DMS114 treated with DMSO at 0.1 percent for 48 hours (cell line): ENCODE measurements at regions not wholly inside any gene's neighbourhood (a gene's known extent, or its start where the extent isn't known, plus 50 kb on each side); places are given as distances from the start of the nearest gene placed in this dataset.
"Not testable (repeated sequence)": the region's sequence is repeated elsewhere in the genome, so short reads cannot be mapped to it uniquely, and the experiment has no call there.

ENCODE experiments used
- DNase-seq: peaks from one replicate; lab custom pipeline; 2025; ENCODE audit not compliant: unreplicated experiment; lab: John Stamatoyannopoulos, UW

DNA sequence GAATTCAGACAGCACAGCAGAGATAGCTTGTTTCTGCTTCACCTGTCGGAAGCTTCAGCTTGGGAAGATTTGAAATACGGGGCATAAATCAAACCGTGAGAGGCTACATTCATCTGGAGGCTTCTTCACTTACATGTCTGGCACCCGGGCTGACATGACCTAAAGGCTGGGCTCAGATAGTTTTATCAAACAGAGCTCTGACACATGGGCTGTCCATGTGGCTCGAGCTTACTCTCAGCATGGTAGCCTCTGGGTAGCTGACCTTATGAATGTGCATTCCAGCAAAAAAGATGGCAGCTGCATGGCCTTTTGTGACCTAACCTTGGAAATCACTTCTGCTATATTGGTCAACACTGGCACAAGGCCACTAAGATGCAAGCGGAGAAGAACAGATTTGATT lies 414.5 kb downstream of the NDFIP2 start:
- DNase-seq: no peak

GRCh38 chr13:79887278-79887677 lies 406.3 kb downstream of the NDFIP2 start:
- DNase-seq: not testable (repeated sequence)

DNA sequence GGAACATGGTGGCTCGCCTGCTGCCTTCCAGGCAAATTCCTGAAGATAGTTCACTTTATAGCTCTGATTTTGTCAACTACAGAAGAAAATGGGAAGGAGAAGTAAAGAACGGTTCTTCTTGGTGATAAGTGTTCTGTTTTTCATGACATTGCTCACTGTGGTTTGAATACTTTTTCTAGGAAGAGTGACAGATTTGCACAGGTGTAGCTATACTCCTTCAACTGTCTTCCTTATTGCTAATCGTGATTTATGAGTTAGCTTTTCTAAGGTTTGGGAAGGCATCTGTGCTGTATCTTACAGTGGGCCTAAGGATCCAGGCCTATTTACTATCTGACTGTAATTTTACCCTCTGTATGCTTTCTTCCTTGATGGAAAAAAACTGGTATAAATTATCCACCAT lies 405.6 kb downstream of the NDFIP2 start:
- DNase-seq: no peak

DNA sequence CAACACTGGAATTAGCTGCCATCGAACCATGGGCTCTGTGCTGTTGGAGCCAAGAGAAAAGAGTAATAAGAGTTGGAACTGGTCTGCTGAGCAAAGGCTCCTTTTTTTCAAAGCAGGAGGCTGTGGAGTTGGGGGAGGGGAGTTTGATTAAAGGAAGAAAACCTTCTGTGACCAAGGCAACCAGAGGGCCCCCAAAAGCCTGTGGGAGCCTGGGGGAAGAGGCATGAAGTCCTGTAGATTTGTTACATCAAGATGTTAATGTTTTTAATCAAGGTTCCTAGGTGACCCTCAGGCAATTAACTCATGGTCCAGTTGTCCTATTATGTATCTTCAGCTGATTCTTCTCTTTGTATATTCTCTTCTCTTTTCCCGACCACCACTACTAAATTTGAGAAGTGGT lies 403.9 kb downstream of the NDFIP2 start:
- no peak for DNase-seq

GRCh38 chr13:79883216-79883615 lies 402.3 kb downstream of the NDFIP2 start:
- DNase-seq: no peak

DNA sequence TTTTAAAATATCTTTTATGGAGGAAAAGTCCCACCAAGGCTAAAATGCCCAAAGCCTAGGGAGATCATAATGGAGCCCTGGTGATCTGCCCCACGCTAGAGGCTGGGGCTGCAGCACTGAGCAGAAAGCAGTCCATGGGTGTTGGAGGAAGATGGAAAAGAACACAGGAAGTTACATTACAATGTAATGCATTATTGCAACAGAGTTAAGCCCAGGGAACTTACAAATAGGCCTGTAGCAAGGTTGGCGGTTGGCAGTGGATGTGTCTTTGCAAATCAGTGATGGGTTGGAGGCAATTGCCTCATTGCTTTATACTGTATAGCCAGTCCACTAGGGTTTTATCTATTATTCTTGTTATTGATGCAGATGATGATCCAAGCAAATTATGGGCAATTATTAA lies 399.9 kb downstream of the NDFIP2 start:
- no peak for DNase-seq

DNA sequence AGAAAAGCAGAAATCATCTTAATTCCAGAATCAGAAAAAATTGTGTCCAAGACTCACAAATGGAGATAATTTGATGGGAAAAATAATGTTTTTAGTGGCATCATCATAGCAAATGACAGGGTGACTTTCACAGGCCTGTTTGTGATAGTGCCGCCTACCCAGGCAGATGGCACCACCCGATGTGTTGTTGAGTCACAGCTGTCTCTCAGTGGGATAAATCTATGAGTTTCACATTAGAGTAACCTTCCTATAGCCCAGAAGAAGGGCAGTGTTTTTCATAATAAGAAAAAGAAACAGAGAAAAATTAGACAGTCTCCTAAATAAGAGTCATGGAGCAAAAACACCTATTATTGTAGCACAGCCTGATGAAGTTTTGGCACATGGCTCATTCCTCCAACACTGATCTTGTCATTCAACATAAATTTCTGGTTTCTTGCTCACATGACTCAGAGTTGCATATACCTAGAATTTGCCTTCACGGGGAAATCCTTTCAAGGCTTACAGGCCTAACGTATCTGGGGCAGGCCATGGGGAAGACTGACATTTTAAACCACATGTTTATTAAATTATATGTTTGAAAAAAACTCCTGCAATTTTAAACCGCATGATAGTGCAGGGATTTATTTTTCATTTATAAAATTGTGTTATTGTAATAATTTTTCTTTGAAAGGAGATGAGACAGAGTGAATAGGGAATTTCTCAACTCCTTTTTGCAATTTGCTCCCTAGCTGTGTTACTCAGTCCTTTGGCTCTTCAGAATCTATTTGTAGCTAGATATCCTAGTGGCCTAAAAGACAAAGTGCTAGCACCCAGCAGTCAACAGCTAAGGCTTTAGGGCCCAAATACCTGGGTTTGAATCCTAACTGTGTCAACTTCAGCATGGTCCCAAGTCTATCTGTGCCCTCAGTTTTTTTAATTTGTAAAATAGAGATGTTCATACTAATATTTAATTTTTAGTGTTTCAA lies 393.7 kb downstream of the NDFIP2 start:
- DNase-seq: no peak

GRCh38 chr13:79871594-79871993 lies 390.6 kb downstream of the NDFIP2 start:
- DNase-seq: no peak

GRCh38 chr13:79870766-79871165 lies 389.8 kb downstream of the NDFIP2 start:
- DNase-seq: no peak

DNA sequence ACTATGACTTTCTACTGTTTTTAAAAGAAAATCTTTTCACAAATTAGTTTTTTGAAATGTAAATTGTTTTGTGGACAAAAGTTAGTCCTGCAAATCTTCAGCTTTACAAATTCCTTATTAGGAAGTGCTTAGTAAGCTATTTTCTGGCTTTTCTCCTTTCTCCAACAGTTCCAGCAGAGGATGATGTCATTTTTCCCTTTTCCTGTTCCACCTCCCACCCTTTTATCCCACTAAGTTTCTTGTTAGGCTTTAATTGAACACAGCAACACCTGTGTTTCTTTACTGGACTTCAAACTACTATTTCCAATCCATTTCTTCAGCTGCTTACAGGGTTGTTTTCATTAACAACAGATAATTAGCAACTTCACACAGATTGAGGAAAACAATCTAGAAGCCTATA lies 389.2 kb downstream of the NDFIP2 start:
- no peak for DNase-seq

DNA sequence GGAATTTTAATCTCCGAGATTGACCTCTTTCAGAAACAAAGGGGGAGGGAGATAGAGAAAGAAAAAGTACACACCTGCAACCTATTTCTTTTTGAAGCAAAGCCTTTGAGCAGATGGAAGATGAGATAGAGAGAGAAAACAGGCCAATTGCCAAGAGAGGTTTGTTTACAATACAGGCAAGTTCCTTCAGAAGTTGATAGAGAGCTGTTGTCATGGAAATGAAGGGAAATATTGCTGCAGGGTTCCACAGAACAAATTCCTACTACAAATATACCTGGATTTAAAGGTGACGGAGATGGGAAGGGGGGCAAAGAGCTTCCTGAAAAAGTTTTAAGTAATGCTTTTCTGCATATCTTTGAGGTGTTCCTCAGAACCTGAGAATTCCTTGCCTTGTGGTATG lies 388.4 kb downstream of the NDFIP2 start:
- no peak for DNase-seq

DNA sequence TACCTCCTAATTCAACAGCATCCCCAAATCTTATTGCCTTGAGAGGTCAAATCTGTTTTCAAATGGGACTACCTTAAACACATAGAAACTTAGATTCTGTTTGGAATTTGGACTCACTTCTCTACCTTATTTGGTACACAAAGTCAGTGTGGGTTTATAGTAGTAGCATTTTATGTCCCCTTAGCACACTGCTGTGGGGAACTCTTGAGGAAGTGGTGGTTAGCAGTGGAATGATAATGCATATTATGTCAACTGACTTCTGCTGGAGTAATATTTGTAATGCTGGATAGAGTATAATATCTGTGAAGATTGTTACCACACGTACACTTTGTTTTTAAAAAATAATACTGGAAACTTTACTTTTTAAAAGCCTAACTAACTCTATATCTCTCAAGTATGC lies 386.3 kb downstream of the NDFIP2 start:
- no peak for DNase-seq

DNA sequence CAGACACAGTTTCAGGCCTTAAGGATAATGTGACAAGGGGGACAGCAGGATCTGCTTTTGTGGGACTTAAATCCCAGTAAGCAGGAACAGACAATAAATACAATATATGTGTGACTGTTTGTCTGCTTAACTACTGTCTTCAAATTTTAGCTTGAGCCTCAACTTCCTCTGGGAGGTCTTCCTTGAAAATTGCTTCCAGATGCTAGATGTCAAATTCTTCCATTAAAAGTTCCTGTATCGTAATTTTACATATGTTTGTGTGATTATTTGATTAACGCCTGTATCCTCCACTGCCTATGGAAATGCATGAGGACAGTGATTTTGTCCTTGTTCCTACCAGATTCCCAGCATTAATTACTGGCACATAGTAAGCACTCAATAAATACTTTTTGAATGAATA lies 385.5 kb downstream of the NDFIP2 start:
- DNase-seq: no peak

- no peak for DNase-seq
Observed at GRCh38 chr13:79862515-79862914, 381.6 kb downstream of the NDFIP2 start.

DNA sequence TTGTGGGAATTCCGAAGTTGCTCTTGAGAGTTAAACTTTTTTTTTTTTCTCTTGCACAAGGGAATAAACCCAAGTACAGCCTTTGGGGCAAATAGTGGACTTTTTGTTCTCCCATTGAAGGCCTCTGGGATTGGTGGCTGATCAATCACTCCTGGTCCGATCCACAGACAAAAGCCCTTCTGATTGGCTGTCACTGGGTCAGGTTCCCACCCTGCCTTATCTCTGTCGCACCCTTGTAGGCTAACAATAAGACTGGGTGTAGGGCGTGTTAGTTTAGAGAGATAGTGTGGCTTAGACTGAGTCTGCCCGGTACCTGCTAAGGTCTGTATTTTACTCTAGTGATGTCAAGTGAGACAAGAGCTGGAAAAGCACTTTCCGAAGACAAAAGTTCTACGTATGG lies 380.8 kb downstream of the NDFIP2 start:
- DNase-seq: no peak

DNA sequence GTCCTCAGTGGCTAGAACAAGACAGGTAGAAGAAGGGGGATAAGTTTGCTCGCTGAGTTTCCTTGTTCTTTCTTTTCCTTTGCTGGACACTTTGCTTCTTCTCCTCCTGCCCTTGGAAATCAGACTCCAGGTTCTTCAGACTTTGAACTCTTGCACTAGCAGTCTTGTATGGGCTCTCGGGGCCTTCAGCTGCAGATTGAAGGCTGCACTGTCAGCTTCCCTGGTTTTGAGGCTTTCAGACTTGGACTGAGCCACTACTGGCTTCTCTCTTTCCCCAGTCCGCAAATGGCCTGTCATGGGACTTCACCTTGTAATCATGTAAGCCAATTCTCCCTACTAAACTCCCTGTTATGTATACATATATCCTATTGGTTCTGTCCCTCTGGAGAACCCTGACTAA lies 379.8 kb downstream of the NDFIP2 start:
- no peak for DNase-seq

DNA sequence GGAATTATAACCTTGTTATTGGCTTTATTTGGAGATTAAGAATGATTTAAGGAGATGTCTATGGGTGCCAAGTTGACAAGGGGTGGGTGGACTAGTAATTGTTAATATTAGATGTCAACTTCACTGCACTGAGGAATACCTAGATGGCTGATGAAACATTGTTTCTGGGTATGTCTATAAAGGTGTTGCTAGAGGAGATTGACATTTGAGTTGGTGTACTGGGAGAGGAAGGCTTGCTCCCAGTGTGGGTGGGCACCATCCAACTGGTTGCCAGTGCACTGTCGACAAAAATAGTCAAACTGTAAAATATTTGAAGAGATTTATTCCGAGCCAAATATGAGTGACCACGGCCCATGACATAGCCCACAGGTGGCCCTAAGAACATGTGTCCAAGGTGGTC lies 378.8 kb downstream of the NDFIP2 start:
- no peak for DNase-seq

GRCh38 chr13:79853251-79853650 lies 372.3 kb downstream of the NDFIP2 start:
- DNase-seq: no peak

DNA sequence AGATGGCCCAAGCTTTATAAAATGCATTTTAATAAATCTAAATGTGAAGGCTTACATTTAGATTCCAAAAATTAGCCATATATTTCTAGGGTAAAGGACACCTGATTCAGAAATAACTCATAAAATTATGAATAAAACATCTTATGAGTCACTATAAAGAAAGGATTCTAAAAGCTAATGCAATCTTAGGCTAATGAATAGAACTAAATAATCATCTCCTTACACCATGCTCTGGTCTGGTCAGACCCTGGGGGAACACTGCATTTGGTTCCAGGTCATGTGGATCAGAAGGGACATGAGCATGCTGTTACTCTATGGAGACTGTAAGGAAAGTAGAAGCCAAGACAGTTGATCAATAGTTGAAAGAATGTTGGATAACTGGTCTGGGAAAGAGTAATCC lies 370.4 kb downstream of the NDFIP2 start:
- no peak for DNase-seq

DNA sequence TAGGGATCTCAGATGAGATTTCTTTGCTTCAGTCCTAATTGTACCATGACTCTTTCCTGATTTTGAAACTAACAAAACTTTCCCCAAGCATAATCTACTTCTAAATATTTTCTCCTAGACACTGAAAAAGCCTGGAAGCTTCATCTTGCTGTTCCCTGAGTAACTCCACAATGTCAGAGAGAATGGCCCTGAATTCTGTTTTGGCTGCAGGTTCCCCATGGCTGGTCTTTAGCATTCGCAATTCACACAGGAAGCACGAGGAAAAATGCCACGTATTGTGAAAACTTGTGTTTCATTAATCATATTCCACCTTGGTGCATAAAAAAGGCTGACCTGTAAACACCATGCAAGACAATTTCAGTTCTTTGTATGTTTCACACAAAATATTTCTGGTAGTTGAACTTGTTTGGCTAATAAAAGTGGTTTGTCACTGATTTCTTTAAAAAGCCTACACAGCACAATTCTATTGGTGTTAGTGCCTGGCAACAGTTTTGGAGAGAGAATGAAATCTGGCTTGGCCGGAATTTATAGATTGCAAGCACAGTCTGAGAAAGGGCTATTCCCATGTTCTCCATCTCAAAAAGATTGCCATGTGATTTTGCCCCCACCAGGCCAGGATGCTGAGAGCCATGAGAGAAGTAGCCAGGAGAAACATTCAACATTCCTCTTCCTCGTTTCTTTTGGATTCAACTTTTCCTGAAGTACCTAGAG lies 367.1 kb downstream of the NDFIP2 start:
- no peak for DNase-seq

DNA sequence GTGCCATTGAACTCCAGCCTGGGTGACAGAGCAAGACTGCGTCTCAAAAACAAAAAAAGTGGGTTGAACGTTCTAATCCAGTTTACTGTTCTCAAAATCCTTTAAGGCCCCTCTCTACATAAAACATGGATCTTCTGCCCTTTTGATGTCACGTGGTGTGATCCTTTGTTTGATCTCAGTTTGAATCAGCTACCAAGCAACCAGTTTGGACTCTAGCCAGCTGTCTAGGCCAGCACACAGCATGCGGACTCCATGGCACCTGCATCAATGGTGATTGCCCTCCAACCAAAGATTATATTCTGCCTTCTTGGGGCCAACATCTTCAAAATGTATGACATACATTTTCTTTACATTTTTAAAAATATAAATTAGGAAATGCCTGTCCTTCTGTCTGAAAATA lies 365.4 kb downstream of the NDFIP2 start:
- no peak for DNase-seq

DNA sequence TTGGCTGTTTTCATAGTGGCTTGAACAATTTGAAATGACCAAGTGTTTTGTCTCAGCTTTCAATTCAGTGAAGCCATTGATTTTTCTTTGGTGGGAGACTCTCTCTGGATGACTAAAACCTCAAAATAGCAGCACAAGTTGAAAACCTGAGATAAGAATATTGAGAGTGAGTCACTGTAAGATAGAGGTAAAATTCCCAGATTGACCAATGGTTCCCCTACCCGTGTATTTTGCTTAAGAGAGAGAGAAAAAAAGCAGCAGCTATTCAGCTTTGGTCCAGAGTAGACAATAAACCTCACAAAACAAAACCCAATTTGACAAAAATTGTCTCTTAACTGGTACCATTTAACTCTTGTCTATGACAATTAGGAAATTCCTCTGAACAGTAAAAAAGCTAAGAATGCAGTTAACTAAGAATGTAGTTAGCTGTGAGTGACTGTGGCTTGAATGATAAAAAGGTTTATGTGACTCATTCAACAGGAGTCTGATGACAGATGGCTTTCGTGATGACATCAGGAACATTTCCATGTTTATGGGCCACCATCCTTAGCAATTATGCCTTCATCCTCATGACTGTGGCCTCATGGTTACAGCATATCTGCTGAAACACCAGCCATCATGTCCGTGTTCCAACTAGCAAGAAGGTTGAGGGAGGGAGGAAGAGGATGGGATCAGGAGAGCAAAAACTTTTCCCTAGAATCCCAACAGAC lies 356.9 kb downstream of the NDFIP2 start:
- DNase-seq: no peak
